ENCODE measurements at regions not wholly inside any gene's neighbourhood (a gene's known extent, or its start where the extent isn't known, plus 50 kb on each side); places are given as distances from the start of the nearest gene placed in this dataset.
"Not testable (repeated sequence)": the region's sequence is repeated elsewhere in the genome, so short reads cannot be mapped to it uniquely, and the experiment has no call there.

- H3K27me3 Mint-ChIP-seq = no peaks in the 10 kb centered on the region
- no peak for ATAC-seq
- peaks cover 6% of the 10 kb centered on the region for H3K9me3 Mint-ChIP-seq
- H3K36me3 Mint-ChIP-seq = no peaks in the 10 kb centered on the region
- no peak overlapping the region for H3K4me3 Mint-ChIP-seq
- H3K27ac Mint-ChIP-seq = no peak overlapping the region
- H3K4me1 Mint-ChIP-seq = no peaks in the 10 kb centered on the region
These were observed 771.7 kb downstream of the EPHA7 start for GRCh38 chr6:92647630-92648029.

GRCh38 chr6:92644104-92644791 is 775.1 kb downstream of the EPHA7 start:
- H3K9me3 Mint-ChIP-seq, H3K27me3 Mint-ChIP-seq, H3K36me3 Mint-ChIP-seq, ATAC-seq, H3K27ac Mint-ChIP-seq, H3K4me3 Mint-ChIP-seq, H3K4me1 Mint-ChIP-seq: not testable (repeated sequence)

DNA sequence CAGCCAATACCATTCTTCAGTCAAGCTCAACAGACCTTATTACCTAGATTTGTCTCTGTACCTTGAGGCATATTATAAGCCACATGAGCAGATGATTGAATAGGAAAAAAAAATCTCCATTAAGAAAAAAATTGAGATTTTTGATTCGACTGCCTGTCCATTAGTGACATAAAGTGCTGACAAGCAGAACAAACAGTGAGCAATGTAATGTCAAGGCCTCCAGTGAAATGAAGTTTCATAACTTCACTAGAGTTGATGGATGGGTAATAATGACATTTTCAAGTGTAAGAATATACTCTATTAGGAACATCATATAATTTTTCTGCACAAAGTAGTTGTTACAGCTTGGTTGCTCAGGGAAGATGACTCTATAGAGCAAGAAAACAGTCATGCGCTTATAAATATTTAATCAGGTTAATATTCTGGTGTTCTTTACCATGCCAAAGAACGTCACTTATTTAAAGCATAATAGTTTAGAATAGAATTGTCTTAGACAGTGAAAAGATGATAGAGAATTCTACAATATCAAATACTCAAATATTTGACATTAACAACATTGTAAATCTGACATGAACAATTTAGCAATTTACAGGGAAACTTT is 783.7 kb downstream of the EPHA7 start:
- Mint-ChIP-seq H3K4me3 (no peak overlapping the region), H3K36me3 (no peaks in the 10 kb centered on the region), H3K27me3 (no peaks in the 10 kb centered on the region), H3K27ac (no peak overlapping the region), H3K9me3 (peaks cover 6% of the 10 kb centered on the region), H3K4me1 (no peaks in the 10 kb centered on the region)
- no peak for ATAC-seq

DNA sequence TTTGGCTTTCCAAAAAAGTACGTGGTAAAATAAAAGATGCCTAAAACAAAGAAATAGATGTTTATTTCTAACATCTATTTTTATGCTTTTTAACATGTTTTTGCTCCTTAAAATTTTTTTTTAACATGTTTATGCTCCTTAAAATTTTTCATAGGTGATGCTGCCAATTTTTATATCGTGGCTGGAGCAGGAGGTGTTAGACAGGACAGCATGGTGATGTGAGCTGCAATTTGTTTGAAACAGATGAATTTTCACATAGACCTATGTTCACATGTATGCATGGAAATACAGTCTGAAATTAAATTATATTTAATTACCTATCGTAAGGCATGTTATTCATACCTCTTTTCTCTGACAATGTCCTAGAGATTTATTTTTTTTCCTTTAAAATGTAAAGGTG is 784.8 kb downstream of the EPHA7 start:
- Mint-ChIP-seq H3K27ac (no peak overlapping the region), H3K4me1 (no peaks in the 10 kb centered on the region), H3K36me3 (no peaks in the 10 kb centered on the region), H3K27me3 (no peaks in the 10 kb centered on the region), H3K4me3 (no peak overlapping the region), H3K9me3 (peaks cover 6% of the 10 kb centered on the region)
- ATAC-seq = no peak

DNA sequence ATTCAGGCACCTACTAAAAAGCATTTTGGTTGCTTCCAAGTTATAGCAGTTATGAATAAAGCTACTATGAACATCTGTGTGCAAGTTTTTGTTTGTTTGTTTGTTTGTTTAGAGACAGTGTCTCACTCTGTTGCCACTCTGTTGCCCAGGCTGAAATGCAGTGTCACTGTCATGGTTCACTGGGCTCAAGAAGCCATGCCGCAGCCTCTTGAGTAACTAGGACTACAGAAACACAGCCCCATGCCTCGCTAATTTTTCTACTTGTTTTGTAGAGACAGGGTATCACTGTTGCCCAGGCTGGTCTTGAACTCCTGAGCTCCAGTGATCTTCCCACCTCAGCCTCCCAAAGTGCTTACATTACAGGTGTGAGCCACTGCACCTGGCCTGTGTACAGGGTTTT is 795.9 kb downstream of the EPHA7 start:
- no peak overlapping the region for H3K27ac Mint-ChIP-seq
- no peaks in the 10 kb centered on the region for H3K36me3 Mint-ChIP-seq
- H3K4me3 Mint-ChIP-seq = no peak overlapping the region
- H3K9me3 Mint-ChIP-seq = peaks cover 5% of the 10 kb centered on the region
- no peaks in the 10 kb centered on the region for H3K27me3 Mint-ChIP-seq
- H3K4me1 Mint-ChIP-seq = no peaks in the 10 kb centered on the region
- no peak for ATAC-seq

DNA sequence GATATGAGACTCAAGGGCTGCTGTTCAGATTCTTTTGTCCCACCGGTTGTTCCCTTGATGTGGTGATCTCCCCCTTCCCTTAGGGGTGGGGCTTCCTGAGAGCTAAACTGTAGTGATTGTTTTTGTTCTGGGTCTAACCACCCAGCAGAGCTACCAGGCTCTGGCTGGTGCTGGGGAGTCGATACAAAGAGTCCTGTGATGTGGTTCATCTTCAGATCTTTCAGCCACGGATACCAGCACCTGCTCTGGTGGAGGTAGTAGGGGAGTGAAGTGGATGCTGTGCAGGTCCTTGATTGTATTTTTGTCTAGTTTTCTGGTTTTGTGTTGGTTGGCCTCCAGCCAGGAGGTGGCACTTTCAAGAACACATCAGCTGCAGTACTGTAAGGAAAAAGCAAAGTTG is 801.6 kb downstream of the EPHA7 start:
- Mint-ChIP-seq H3K4me3 (no peak overlapping the region), H3K27me3 (no peaks in the 10 kb centered on the region), H3K27ac (no peak overlapping the region), H3K9me3 (peaks cover 8% of the 10 kb centered on the region), H3K4me1 (no peaks in the 10 kb centered on the region), H3K36me3 (no peaks in the 10 kb centered on the region)
- no peak for ATAC-seq

- H3K9me3 Mint-ChIP-seq = peaks cover 15% of the 10 kb centered on the region
- H3K4me1 Mint-ChIP-seq = no peaks in the 10 kb centered on the region
- no peaks in the 10 kb centered on the region for H3K27me3 Mint-ChIP-seq
- H3K4me3 Mint-ChIP-seq = no peak overlapping the region
- no peak overlapping the region for H3K27ac Mint-ChIP-seq
- no peak for ATAC-seq
- no peaks in the 10 kb centered on the region for H3K36me3 Mint-ChIP-seq
These were observed 810.6 kb downstream of the EPHA7 start for GRCh38 chr6:92608751-92609150.

GRCh38 chr6:92593201-92593600 is 826.2 kb downstream of the EPHA7 start:
- Mint-ChIP-seq H3K27ac (no peak overlapping the region), H3K4me1 (no peaks in the 10 kb centered on the region), H3K36me3 (no peaks in the 10 kb centered on the region), H3K9me3 (no peaks in the 10 kb centered on the region), H3K27me3 (no peaks in the 10 kb centered on the region), H3K4me3 (no peak overlapping the region)
- ATAC-seq = no peak

DNA sequence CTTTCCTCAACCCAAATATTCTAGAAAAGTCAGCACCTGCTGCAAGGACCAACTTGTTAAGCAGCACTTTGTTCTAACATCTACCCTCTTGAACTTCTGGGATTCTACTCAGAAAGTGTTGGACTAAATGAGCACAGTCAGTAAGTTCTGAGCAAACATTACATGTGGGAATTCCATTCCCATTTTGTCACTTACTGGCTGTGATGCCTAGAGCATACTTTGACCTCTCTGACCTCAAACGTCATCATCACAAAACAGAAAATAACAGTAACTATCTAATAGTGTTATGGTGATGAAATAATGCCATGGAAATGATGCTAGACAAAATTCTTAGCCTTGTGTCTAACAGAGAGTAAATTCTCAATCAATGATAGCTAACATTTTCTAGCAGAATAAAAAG is 829.4 kb downstream of the EPHA7 start:
- H3K36me3 Mint-ChIP-seq = no peaks in the 10 kb centered on the region
- ATAC-seq = no peak
- H3K27me3 Mint-ChIP-seq = no peaks in the 10 kb centered on the region

GRCh38 chr6:92588148-92588547 is 831.2 kb downstream of the EPHA7 start:
- ATAC-seq = no peak

More for the DNA sequence above, 829.4 kb downstream of the EPHA7 start:
- Mint-ChIP-seq H3K4me3 (no peak overlapping the region), H3K27ac (no peak overlapping the region), H3K4me1 (no peaks in the 10 kb centered on the region), H3K9me3 (peaks cover 3% of the 10 kb centered on the region)

GRCh38 chr6:92587525-92587924 is 831.8 kb downstream of the EPHA7 start:
- H3K36me3 Mint-ChIP-seq = no peaks in the 10 kb centered on the region
- no peak overlapping the region for H3K4me3 Mint-ChIP-seq
- H3K27me3 Mint-ChIP-seq = no peaks in the 10 kb centered on the region
- H3K4me1 Mint-ChIP-seq = no peaks in the 10 kb centered on the region
- peaks cover 3% of the 10 kb centered on the region for H3K9me3 Mint-ChIP-seq
- H3K27ac Mint-ChIP-seq = no peak overlapping the region
- ATAC-seq = no peak

More at GRCh38 chr6:92588148-92588547, 831.2 kb downstream of the EPHA7 start:
- H3K4me3 Mint-ChIP-seq = no peak overlapping the region
- peaks cover 3% of the 10 kb centered on the region for H3K9me3 Mint-ChIP-seq
- no peak overlapping the region for H3K27ac Mint-ChIP-seq
- H3K4me1 Mint-ChIP-seq = no peaks in the 10 kb centered on the region
- no peaks in the 10 kb centered on the region for H3K27me3 Mint-ChIP-seq
- no peaks in the 10 kb centered on the region for H3K36me3 Mint-ChIP-seq

DNA sequence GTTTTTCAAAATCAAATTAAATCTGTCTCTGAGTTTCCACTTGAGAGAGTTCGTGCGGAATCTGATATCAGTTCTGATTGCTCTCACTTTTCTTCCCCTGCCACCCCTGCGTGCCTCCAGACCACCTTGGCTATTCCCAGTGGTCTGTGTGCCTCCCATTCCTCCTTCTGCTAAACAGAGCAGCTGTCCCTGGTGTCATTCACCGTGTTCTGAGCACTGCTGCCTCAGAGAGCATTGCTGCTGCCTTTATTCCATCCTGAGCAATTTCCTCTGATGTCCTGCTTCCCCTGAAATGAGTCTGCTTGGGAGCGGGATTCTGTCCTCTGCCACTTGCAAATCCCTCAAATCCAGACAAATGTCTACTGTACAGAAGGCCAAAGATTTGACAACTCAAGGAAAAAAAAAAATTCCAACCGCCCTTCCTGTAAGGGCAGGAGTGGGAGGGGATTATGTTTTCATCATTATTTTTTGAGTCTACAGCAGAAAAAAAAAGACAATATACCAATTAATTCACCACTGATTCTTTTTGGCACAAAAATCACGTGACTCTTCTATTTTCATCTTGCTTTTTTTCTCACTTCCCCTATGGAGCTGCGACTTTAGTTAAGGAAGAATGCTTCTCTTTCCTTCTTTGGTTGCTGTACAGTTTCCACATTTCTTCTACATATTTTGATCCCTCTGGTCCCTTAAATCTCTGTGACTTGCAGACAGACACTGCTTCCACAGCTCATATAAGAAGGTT is 833.0 kb downstream of the EPHA7 start:
- H3K4me1 Mint-ChIP-seq = no peaks in the 10 kb centered on the region
- H3K4me3 Mint-ChIP-seq = no peak overlapping the region
- no peak for ATAC-seq
- no peak overlapping the region for H3K27ac Mint-ChIP-seq
- peaks cover 3% of the 10 kb centered on the region for H3K9me3 Mint-ChIP-seq
- H3K27me3 Mint-ChIP-seq = no peaks in the 10 kb centered on the region
- no peaks in the 10 kb centered on the region for H3K36me3 Mint-ChIP-seq

- H3K27me3 Mint-ChIP-seq = no peaks in the 10 kb centered on the region
- no peaks in the 10 kb centered on the region for H3K4me1 Mint-ChIP-seq
- H3K4me3 Mint-ChIP-seq = no peak overlapping the region
- H3K36me3 Mint-ChIP-seq = no peaks in the 10 kb centered on the region
- no peak overlapping the region for H3K27ac Mint-ChIP-seq
- H3K9me3 Mint-ChIP-seq = peaks cover 12% of the 10 kb centered on the region
- no peak for ATAC-seq
These were observed 837.1 kb downstream of the EPHA7 start for GRCh38 chr6:92582211-92582610.

DNA sequence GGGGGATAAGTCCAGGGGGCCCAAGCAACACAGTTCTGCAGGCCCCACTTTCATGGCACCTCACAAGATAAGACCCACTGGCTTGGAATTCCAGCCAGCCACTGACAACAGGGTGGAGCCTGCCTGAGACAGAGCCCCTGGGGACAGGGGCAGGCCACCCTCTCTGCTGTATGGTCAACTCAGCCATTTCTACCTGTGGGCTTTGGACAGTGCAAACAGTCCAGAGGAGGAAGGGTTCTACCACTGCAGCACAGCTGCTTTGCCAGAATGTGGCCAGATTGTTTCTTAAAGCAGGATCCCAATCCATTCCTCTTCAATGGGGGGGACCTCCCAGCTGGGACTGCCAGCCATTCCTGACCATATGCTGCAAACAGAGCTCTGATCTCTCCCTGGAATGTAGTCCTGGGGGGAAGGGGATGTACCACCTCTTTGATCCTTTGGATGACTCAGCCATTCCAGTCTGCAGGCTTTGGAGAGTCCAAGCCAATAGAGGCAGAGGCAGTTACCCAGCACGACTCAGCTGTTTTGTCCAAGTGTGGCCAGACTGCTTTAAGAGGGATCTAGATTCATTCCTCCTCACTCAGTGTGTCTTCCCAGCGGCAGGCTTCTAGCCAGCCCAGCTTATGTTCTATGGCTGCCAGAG is 842.2 kb downstream of the EPHA7 start:
- Mint-ChIP-seq H3K9me3 (peaks cover 9% of the 10 kb centered on the region), H3K4me1 (no peaks in the 10 kb centered on the region), H3K27ac (no peak overlapping the region), H3K36me3 (no peaks in the 10 kb centered on the region), H3K27me3 (no peaks in the 10 kb centered on the region), H3K4me3 (no peak overlapping the region)
- ATAC-seq = no peak

GRCh38 chr6:92568541-92568940 is 850.8 kb downstream of the EPHA7 start:
- H3K27ac Mint-ChIP-seq = no peak overlapping the region
- no peaks in the 10 kb centered on the region for H3K9me3 Mint-ChIP-seq
- ATAC-seq = no peak
- no peaks in the 10 kb centered on the region for H3K4me1 Mint-ChIP-seq
- no peak overlapping the region for H3K4me3 Mint-ChIP-seq
- H3K27me3 Mint-ChIP-seq = no peaks in the 10 kb centered on the region
- H3K36me3 Mint-ChIP-seq = no peaks in the 10 kb centered on the region
